B cell (primary cell): ENCODE measurements at regions not wholly inside any gene's neighbourhood (a gene's known extent, or its start where the extent isn't known, plus 50 kb on each side); places are given as distances from the start of the nearest gene placed in this dataset.
"Not testable (repeated sequence)": the region's sequence is repeated elsewhere in the genome, so short reads cannot be mapped to it uniquely, and the experiment has no call there.

Experiments used
- ATAC-seq: fragments of 200-7000 bp; cut with Tn5 transposase; one replicate; pipeline ENCODE4 v1.10.0; 2021; ENCODE audit warnings: low read depth, mild to moderate bottlenecking, moderate number of reproducible peaks, moderate library complexity
- CTCF ChIA-PET: fragments of 350-600 bp; sonication (Branson Sonifier 250); formaldehyde crosslinking; loops from one replicate; lab custom pipeline; 2021; ENCODE audit warnings: antibody characterized with exemption, inconsistent platforms; lab: Charles Lee
- POLR2A ChIA-PET: fragments of 350-600 bp; sonication (Branson Sonifier 250); formaldehyde crosslinking; loops from one replicate; lab custom pipeline; 2021; ENCODE audit warnings: antibody characterized with exemption; lab: Charles Lee
- DNase-seq: peaks from one replicate; pipeline ENCODE4 v3.0.0; 2013
- H2AFZ ChIP-seq: 2 replicates; pipeline ENCODE4 v1.6.1; 2012; ENCODE audit warnings: mild to moderate bottlenecking, low read depth, low read length; ENCODE audit not compliant: insufficient read depth, poor library complexity, severe bottlenecking
- H3K27ac ChIP-seq, 2 donors: 1 replicate in 1 of 2; 2 replicates in 1 of 2; pipeline ENCODE4 v1.5.1; 2012 to 2013; ENCODE audit warnings: low read length in 2 of 2, mild to moderate bottlenecking in 2 of 2, moderate library complexity in 1 of 2
- H3K27me3 ChIP-seq, 4 experiments: fragments of 200-600 bp in 1 of 4; sonication (generic) in 1 of 4; replicated peaks in 1 of 4; 1 replicate in 2 of 4; 2 replicates in 2 of 4; pipeline versions ENCODE4 v1.6.1 to v1.7.0; 2013 to 2016; ENCODE audit warnings: low read length in 3 of 4, mild to moderate bottlenecking in 2 of 4, mixed read lengths in 1 of 4, moderate library complexity in 1 of 4; ENCODE audit not compliant: insufficient read depth in 4 of 4, control insufficient read depth in 3 of 4; ENCODE audit errors: control extremely low read depth in 1 of 4
- H3K36me3 ChIP-seq, 2 experiments: replicated peaks in 1 of 2; 1 replicate in 1 of 2; 2 replicates in 1 of 2; pipeline versions ENCODE4 v1.6.1 to v1.7.1; 2013; ENCODE audit warnings: low read length in 1 of 2; ENCODE audit not compliant: insufficient read depth in 2 of 2, control insufficient read depth in 1 of 2; ENCODE audit errors: control extremely low read depth in 1 of 2, extremely low read depth in 1 of 2
- H3K4me1 ChIP-seq, 2 donors: fragments of 200-600 bp in 1 of 2; sonication (generic) in 1 of 2; 1 replicate in 1 of 2; 2 replicates in 1 of 2; pipeline versions ENCODE4 v1.5.1 to v1.6.1; 2013 to 2017; ENCODE audit warnings: low read length in 2 of 2; ENCODE audit not compliant: control insufficient read depth in 2 of 2, insufficient read depth in 2 of 2
- H3K4me2 ChIP-seq: replicated peaks from 2 replicates; pipeline ENCODE3; 2012; ENCODE audit warnings: mild to moderate bottlenecking, low read depth, low read length; ENCODE audit not compliant: poor library complexity, severe bottlenecking
- H3K4me3 ChIP-seq, 5 experiments: fragments of 200-600 bp in 1 of 5; sonication (generic) in 1 of 5; 1 replicate in 3 of 5; 2 replicates in 2 of 5; pipeline versions ENCODE4 v1.5.1 to v1.7.0; 2011 to 2016; ENCODE audit warnings: low read length in 4 of 5, mild to moderate bottlenecking in 4 of 5, low read depth in 2 of 5, control low read depth in 1 of 5, moderate library complexity in 1 of 5; ENCODE audit not compliant: insufficient read depth in 1 of 5; ENCODE audit errors: control extremely low read depth in 1 of 5, extremely low read depth in 1 of 5
- H3K79me2 ChIP-seq: fragments of 200-600 bp; sonication (generic); one replicate; pipeline ENCODE4 v1.6.0; 2016; ENCODE audit warnings: low read length; ENCODE audit not compliant: control insufficient read depth, insufficient read depth
- H3K9ac ChIP-seq: fragments of 200-600 bp; sonication (generic); 2 replicates; pipeline ENCODE4 v1.6.1; 2017; ENCODE audit warnings: mild to moderate bottlenecking, low read length, moderate library complexity
- H3K9me3 ChIP-seq, 3 donors: one replicate each; pipeline versions ENCODE4 v1.6.1 to v1.7.1; 2013; ENCODE audit warnings: low read length in 2 of 3; ENCODE audit not compliant: control insufficient read depth in 2 of 3, insufficient read depth in 1 of 3; ENCODE audit errors: control extremely low read depth in 1 of 3
- H4K20me1 ChIP-seq: 2 replicates; pipeline ENCODE4 v1.6.0; 2012; ENCODE audit warnings: mild to moderate bottlenecking, low read length; ENCODE audit not compliant: insufficient read depth, control insufficient read depth, poor library complexity, severe bottlenecking
- H3K27ac Mint-ChIP-seq: one replicate; pipeline ENCODE4 v1.8.0; 2021; ENCODE audit warnings: mixed read lengths
- H3K27me3 Mint-ChIP-seq: one replicate; pipeline ENCODE4 v1.8.0; 2021; ENCODE audit warnings: mixed read lengths
- H3K4me1 Mint-ChIP-seq: one replicate; pipeline ENCODE4 v1.8.0; 2021; ENCODE audit warnings: mixed read lengths
- H3K4me3 Mint-ChIP-seq: one replicate; pipeline ENCODE4 v1.8.0; 2021; ENCODE audit warnings: mixed read lengths
- H3K9me3 Mint-ChIP-seq: one replicate; pipeline ENCODE4 v1.8.0; 2022; ENCODE audit warnings: mixed read lengths; ENCODE audit not compliant: insufficient read depth
- CTCF ChIP-seq: fragments of 200-600 bp; IDR thresholded peaks from one replicate; pipeline ENCODE4 v1.8.0; 2022; ENCODE audit warnings: antibody characterized with exemption, mild to moderate bottlenecking
- EZH2 ChIP-seq: IDR thresholded peaks from 2 replicates; pipeline ENCODE4 v1.6.1; 2012; ENCODE audit warnings: borderline replicate concordance, low read depth, mild to moderate bottlenecking, moderate library complexity, low read length; ENCODE audit not compliant: insufficient read depth, poor library complexity, severe bottlenecking
- WGBS: methylation state at CpG from one replicate; pipeline ENCODE4 v1.1.5; 2013; ENCODE audit warnings: missing lambda C conversion rate; ENCODE audit not compliant: insufficient coverage; 5-methylcytosine and 5-hydroxymethylcytosine counted together
- intact Hi-C: fragments of 100-400 bp; cut with micrococcal nuclease; formaldehyde crosslinking; loops from one replicate; pipeline ENCODE4 v1.10.0; 2022

- TF ChIP-seq EZH2 (no peak), CTCF (no peak)
- no peak for DNase-seq
- POLR2A ChIA-PET: no interaction called here
These were observed 467.6 kb downstream of the RNF144A start for GRCh38 chr2:7384773-7385349.

GRCh38 chr2:7390311-7390710, 473.1 kb downstream of the RNF144A start:
- H3K9me3 ChIP-seq, H3K9ac ChIP-seq, H3K4me2 ChIP-seq, H3K4me3 Mint-ChIP-seq, H3K4me1 Mint-ChIP-seq, POLR2A ChIA-PET, ATAC-seq, H3K9me3 Mint-ChIP-seq, H3K27me3 Mint-ChIP-seq, H3K27ac ChIP-seq, H3K27me3 ChIP-seq, H2AFZ ChIP-seq, CTCF ChIA-PET, DNase-seq, H3K4me1 ChIP-seq, H3K4me3 ChIP-seq, H3K79me2 ChIP-seq, H3K36me3 ChIP-seq, H3K27ac Mint-ChIP-seq, H4K20me1 ChIP-seq, intact Hi-C loops: not testable (repeated sequence)
- WGBS: no CpG with 5 or more reads among the region's 4 CpGs

More at GRCh38 chr2:7384773-7385349, 467.6 kb downstream of the RNF144A start:
- Histone ChIP-seq H3K27me3 (no peaks in the 10 kb centered on the region), H3K4me2 (no peak overlapping the region), H3K9ac (no peak overlapping the region), H3K79me2 (no peaks in the 10 kb centered on the region), H3K27ac (no peak overlapping the region), H3K9me3 (peaks cover 0 to 4% (median 0%) of the 10 kb centered on the region in 3 donors), H2AFZ (no peak overlapping the region), H3K4me1 (no peaks in the 10 kb centered on the region), H4K20me1 (no peaks in the 10 kb centered on the region), H3K4me3 (no peak overlapping the region), H3K36me3 (no peaks in the 10 kb centered on the region)
- no peak for ATAC-seq
- intact Hi-C loops: no loop called here
- 45% methylated on average over 6 of the region's 11 CpGs for WGBS
- CTCF ChIA-PET: no interaction called here
- Mint-ChIP-seq H3K27ac (no peak overlapping the region), H3K27me3 (peaks cover 12% of the 10 kb centered on the region), H3K9me3 (no peaks in the 10 kb centered on the region), H3K4me3 (no peak overlapping the region), H3K4me1 (no peaks in the 10 kb centered on the region)
